ENCODE measurements at regions not wholly inside any gene's neighbourhood (a gene's known extent, or its start where the extent isn't known, plus 50 kb on each side); places are given as distances from the start of the nearest gene placed in this dataset.
"Not testable (repeated sequence)": the region's sequence is repeated elsewhere in the genome, so short reads cannot be mapped to it uniquely, and the experiment has no call there.

- no peak for DNase-seq (ENCODE audit: low read depth, low spot score)
These were observed 1678.6 kb upstream of the CELF4 start for GRCh38 chr18:39244242-39244641.

- no peak for DNase-seq (ENCODE audit: low read depth, low spot score)
These were observed 1675.9 kb upstream of the CELF4 start for GRCh38 chr18:39241534-39241933.

- DNase-seq (ENCODE audit: low read depth, low spot score): no peak
These were observed 1673.5 kb upstream of the CELF4 start for GRCh38 chr18:39238981-39239660.

- no peak for DNase-seq (ENCODE audit: low read depth, low spot score)
These were observed 1669.6 kb upstream of the CELF4 start for GRCh38 chr18:39235118-39235719.

- DNase-seq (ENCODE audit: low read depth, low spot score): no peak
These were observed 1667.3 kb upstream of the CELF4 start for GRCh38 chr18:39232937-39233336.

- no peak for DNase-seq (ENCODE audit: low read depth, low spot score)
These were observed 1666.9 kb upstream of the CELF4 start for GRCh38 chr18:39232490-39232889.

GRCh38 chr18:39230086-39230803 lies 1664.6 kb upstream of the CELF4 start:
- no peak for DNase-seq (ENCODE audit: low read depth, low spot score)

GRCh38 chr18:39227769-39228168 lies 1662.2 kb upstream of the CELF4 start:
- DNase-seq (ENCODE audit: low read depth, low spot score): not testable (repeated sequence)

GRCh38 chr18:39225373-39225772 lies 1659.8 kb upstream of the CELF4 start:
- no peak for DNase-seq (ENCODE audit: low read depth, low spot score)

- no peak for DNase-seq (ENCODE audit: low read depth, low spot score)
These were observed 1657.7 kb upstream of the CELF4 start for GRCh38 chr18:39223283-39223682.

GRCh38 chr18:39215920-39216319 lies 1650.3 kb upstream of the CELF4 start:
- DNase-seq (ENCODE audit: low read depth, low spot score): no peak

GRCh38 chr18:39211461-39211860 lies 1645.9 kb upstream of the CELF4 start:
- no peak for DNase-seq (ENCODE audit: low read depth, low spot score)

GRCh38 chr18:39209173-39209572 lies 1643.6 kb upstream of the CELF4 start:
- no peak for DNase-seq (ENCODE audit: low read depth, low spot score)

GRCh38 chr18:39208729-39209128 lies 1643.1 kb upstream of the CELF4 start:
- DNase-seq (ENCODE audit: low read depth, low spot score): no peak

- DNase-seq (ENCODE audit: low read depth, low spot score): no peak
These were observed 1642.6 kb upstream of the CELF4 start for GRCh38 chr18:39208190-39208589.

- DNase-seq (ENCODE audit: low read depth, low spot score): not testable (repeated sequence)
These were observed 1641.0 kb upstream of the CELF4 start for GRCh38 chr18:39206398-39207103.

GRCh38 chr18:39205565-39206195 lies 1640.1 kb upstream of the CELF4 start:
- no peak for DNase-seq (ENCODE audit: low read depth, low spot score)

GRCh38 chr18:39200153-39200552 lies 1634.6 kb upstream of the CELF4 start:
- no peak for DNase-seq (ENCODE audit: low read depth, low spot score)

GRCh38 chr18:39199231-39199855 lies 1633.7 kb upstream of the CELF4 start:
- no peak for DNase-seq (ENCODE audit: low read depth, low spot score)

- DNase-seq (ENCODE audit: low read depth, low spot score): no peak
These were observed 1632.8 kb upstream of the CELF4 start for GRCh38 chr18:39198376-39198775.

GRCh38 chr18:39191931-39192330 lies 1626.3 kb upstream of the CELF4 start:
- no peak for DNase-seq (ENCODE audit: low read depth, low spot score)
